Posterior vena cava (tissue), 2 donors: ENCODE measurements at regions not wholly inside any gene's neighbourhood (a gene's known extent, or its start where the extent isn't known, plus 50 kb on each side); places are given as distances from the start of the nearest gene placed in this dataset.

Experiments used
- DNase-seq: peaks from one replicate; pipeline ENCODE4 v3.0.0-alpha.2; 2020; ENCODE audit warnings: low spot score
- intact Hi-C, 2 donors: fragments of 100-400 bp; cut with DNase I; formaldehyde crosslinking; loops; one replicate each; pipeline versions ENCODE4 v1.14.1 to v1.14.2; 2022 to 2023
- donor health status: DM: yes; HTN: yes; CAD: no.
- donor health status: DM: yes; HTN: yes; CAD: no.

GRCh38 chr10:28939281-28940157 lies 262.2 kb downstream of the BAMBI start:
- DNase-seq, result peak; percentile 89
- intact Hi-C loops, result no loop called here

- no peak for DNase-seq
- intact Hi-C loops, result no loop called here
These were observed 263.0 kb downstream of the BAMBI start for GRCh38 chr10:28940158-28940888.

GRCh38 chr10:28942012-28942411 lies 264.7 kb downstream of the BAMBI start:
- DNase-seq, result no peak
- intact Hi-C loops, result no loop called here

GRCh38 chr10:28945959-28946358 lies 268.6 kb downstream of the BAMBI start:
- intact Hi-C loops, result loop anchor here in 1 of 2 donors (5.0 kb wide), 1 partner anchor 36 kb away; no protein-coding TSS in a partner anchor
- DNase-seq, result no peak

GRCh38 chr10:28946479-28946878 lies 269.2 kb downstream of the BAMBI start:
- intact Hi-C loops, result loop anchor here in 1 of 2 donors (5.0 kb wide), 1 partner anchor 36 kb away; no protein-coding TSS in a partner anchor
- no peak for DNase-seq

GRCh38 chr10:28947171-28947570 lies 269.9 kb downstream of the BAMBI start:
- intact Hi-C loops, result loop anchor here in 1 of 2 donors (5.0 kb wide), 1 partner anchor 35 kb away; no protein-coding TSS in a partner anchor
- DNase-seq, result no peak

- DNase-seq, result no peak
- intact Hi-C loops, result loop anchor here in 1 of 2 donors (5.0 kb wide), 1 partner anchor 34 kb away; no protein-coding TSS in a partner anchor
These were observed 270.7 kb downstream of the BAMBI start for GRCh38 chr10:28948046-28948445.

GRCh38 chr10:28949005-28950004 lies 272.0 kb downstream of the BAMBI start:
- DNase-seq, result no peak
- intact Hi-C loops, result loop anchor here in 1 of 2 donors (5.0 kb wide), 1 partner anchor 33 kb away; no protein-coding TSS in a partner anchor

- intact Hi-C loops, result no loop called here
- no peak for DNase-seq
These were observed 274.2 kb downstream of the BAMBI start for GRCh38 chr10:28951484-28951883.

- intact Hi-C loops, result no loop called here
- no peak for DNase-seq
These were observed 275.2 kb downstream of the BAMBI start for GRCh38 chr10:28952523-28952922.

GRCh38 chr10:28954211-28954610 lies 276.9 kb downstream of the BAMBI start:
- DNase-seq, result no peak
- intact Hi-C loops, result loop anchor here in 1 of 2 donors (1.0 kb wide), 1 partner anchor 23 kb away; no protein-coding TSS in a partner anchor

GRCh38 chr10:28958468-28958867 lies 281.1 kb downstream of the BAMBI start:
- intact Hi-C loops, result no loop called here
- no peak for DNase-seq

- intact Hi-C loops, result no loop called here
- no peak for DNase-seq
These were observed 282.7 kb downstream of the BAMBI start for GRCh38 chr10:28959850-28960501.

- DNase-seq, result no peak
- intact Hi-C loops, result no loop called here
These were observed 285.4 kb downstream of the BAMBI start for GRCh38 chr10:28962768-28963167.

- no peak for DNase-seq
- intact Hi-C loops, result no loop called here
These were observed 286.4 kb downstream of the BAMBI start for GRCh38 chr10:28963539-28964221.

- intact Hi-C loops, result no loop called here
- no peak for DNase-seq
These were observed 288.6 kb downstream of the BAMBI start for GRCh38 chr10:28965937-28966336.

GRCh38 chr10:28967031-28967430 lies 289.7 kb downstream of the BAMBI start:
- intact Hi-C loops, result no loop called here

GRCh38 chr10:28969413-28969812 lies 292.1 kb downstream of the BAMBI start:
- DNase-seq, result no peak
- intact Hi-C loops, result no loop called here

More at GRCh38 chr10:28967031-28967430, 289.7 kb downstream of the BAMBI start:
- DNase-seq, result no peak
